Astrocyte of the cerebellum (primary cell): ENCODE measurements at regions not wholly inside any gene's neighbourhood (a gene's known extent, or its start where the extent isn't known, plus 50 kb on each side); places are given as distances from the start of the nearest gene placed in this dataset.
"Not testable (repeated sequence)": the region's sequence is repeated elsewhere in the genome, so short reads cannot be mapped to it uniquely, and the experiment has no call there.

Source experiments
- DNase-seq: peaks from one replicate; pipeline ENCODE4 v3.0.0-alpha.2; 2011; ENCODE audit warnings: low read depth
- H3K4me3 ChIP-seq: 2 replicates; pipeline ENCODE4 v1.5.1; 2011; ENCODE audit warnings: mild to moderate bottlenecking, low read depth, low read length, moderate library complexity
- CTCF ChIP-seq: IDR thresholded peaks from 2 replicates; pipeline ENCODE4 v1.5.1; 2012; ENCODE audit warnings: low read length, low read depth, moderate library complexity, mild to moderate bottlenecking; ENCODE audit errors: missing control alignments
- in situ Hi-C: cut with HindIII; loops from 2 replicates; pipeline ENCODE4 v1.10.0; 2017; ENCODE audit warnings: low sequenced_read_pairs

GRCh38 chr9:82052081-82052480, 63.5 kb downstream of the SPATA31D1 start:
- in situ Hi-C loops, result no loop called here
- DNase-seq, result no peak

DNA sequence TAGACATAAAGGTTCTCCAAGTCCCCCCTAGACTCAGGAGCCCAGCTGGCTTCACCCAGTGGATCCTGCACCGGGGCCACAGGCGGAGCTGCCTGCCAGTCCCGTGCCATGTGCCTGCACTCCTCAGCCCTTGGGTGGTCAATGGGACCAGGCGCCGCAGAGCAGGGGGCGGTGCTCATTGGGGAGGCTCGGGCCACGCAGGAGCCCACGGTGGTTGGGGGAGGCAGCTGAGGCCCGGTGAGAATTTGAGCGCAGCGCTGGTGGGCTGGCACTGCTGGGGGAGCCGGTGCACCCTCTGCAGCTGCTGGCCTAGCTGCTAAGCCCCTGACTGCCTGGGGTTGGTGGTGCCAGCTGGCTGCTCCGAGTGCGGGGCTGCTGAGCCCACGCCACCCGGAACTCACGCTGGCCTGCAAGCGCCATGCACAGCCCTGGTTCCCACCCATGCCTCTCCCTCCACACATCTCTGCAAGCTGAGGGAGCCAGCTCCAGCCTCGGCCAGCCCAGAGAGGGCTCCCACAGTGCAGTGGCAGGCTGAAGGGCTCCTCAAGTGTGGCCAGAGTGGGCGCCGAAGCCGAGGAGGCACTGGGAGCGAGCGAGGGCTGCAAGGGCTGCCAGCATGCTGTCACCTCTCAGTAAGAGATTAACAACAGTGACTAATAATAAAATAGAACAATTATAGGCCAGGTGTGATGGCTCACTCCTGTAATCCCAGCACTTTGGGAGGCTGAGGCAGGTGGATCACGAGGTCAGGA, 65.9 kb downstream of the SPATA31D1 start:
- TF ChIP-seq CTCF, result no peak
- no peak for DNase-seq
- no peak overlapping the region for H3K4me3 ChIP-seq
- in situ Hi-C loops, result no loop called here

More at GRCh38 chr9:82052081-82052480, 63.5 kb downstream of the SPATA31D1 start:
- no peak for TF ChIP-seq CTCF
- H3K4me3 ChIP-seq, result no peak overlapping the region

DNA sequence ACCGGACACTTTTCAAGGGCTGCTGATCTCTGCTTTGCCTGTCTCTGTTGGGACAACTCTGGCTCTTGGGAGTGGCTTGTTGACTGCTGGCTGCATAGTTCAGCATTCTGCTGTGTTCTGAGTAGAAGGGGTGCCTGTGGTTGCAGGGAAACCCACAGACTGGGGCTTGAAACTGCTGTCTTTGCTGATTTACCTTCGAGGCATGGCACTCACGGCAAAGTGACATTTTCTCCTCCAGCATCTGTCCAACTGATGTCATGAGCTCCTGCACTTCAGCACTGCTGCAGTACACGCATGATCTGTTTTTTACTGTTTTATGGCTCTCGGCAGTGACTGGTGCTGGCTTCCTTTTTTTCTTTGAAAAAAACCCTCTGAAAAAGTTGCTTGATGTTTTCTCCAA, 69.2 kb downstream of the SPATA31D1 start:
- H3K4me3 ChIP-seq, result no peak overlapping the region
- TF ChIP-seq CTCF, result no peak
- in situ Hi-C loops, result no loop called here
- no peak for DNase-seq

DNA sequence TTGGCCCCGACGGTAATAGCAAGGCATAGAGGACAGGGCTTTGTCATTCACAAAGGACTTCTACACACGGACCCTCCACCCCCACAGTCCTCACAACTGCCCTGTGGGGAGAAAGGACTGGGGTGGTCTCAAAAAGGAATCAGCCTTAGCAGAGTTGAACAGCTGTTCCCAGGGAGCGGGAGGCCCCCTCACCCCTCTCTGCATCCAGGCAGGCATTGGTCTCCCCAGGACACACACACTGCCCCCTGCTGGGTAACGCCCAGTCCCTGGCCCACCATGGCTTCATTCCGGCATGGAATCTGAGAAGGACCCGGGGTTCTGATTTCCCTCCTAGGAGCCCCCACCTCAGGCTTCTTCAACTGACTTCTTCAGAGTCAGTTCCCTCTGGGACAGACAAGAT, 73.2 kb downstream of the SPATA31D1 start:
- H3K4me3 ChIP-seq, in situ Hi-C loops, DNase-seq: not testable (repeated sequence)

DNA sequence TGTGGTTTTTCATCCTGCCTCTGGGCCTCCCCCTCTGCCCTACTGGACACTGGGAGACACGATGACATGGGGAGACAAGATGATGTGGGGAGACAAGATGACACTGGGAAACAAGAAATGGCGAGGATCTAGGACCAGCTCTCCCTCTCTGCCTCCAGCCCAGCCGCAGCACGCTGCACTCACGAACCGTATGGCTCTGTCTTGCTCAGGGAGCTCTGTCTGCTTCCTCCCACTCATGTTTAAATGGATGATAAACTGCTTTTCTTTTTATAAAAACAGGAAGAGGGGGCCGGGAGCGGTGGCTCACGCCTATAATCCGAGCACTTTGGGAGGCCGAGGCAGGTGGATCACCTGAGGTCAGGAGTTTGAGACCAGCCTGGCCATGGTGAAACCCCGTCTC, 73.7 kb downstream of the SPATA31D1 start:
- no peak for TF ChIP-seq CTCF
- DNase-seq, result no peak

DNA sequence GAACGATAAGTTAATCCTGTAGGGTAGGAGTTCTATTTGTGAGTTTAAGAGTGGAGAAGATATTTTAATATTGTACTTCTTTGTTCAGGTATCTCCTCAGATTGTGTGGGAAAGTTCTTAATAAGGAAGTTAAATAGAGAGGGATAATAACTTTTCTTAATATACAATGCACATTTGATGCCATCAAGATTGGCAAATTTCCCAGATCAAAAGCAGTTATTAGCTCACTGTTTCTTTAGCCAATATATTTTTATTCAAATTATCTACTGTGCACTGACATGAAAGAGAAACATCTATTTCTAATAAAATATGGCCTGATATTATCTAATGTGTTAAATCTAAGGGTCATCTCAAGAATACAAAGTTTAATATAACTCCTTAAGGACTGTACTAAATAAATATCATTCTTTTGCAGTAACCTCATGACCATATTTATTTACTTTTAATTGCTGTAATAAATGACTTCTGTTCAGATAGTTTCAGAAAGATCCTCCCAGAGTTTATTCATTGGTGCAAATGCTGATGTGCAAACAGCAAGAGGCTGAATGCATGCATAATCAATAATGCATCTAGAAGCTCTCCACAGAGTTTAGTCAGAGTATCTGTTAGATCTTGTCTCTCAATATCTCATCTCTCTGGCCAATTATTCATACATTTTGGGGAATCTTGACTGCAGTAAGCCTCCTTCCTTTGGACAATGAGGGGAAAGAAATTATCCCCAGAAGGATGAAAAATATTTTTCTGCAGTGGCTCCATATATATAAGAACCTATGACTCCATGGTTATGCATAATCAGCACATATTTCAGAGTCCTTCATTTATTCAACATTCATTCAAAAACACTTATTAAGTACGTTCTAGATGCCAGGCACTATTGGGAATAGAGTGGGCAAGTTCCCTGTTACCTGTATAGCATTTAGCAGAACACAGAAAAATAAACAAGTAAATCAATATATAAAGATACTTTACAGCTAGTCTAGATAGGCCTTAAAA, 85.3 kb downstream of the SPATA31D1 start:
- no peak for TF ChIP-seq CTCF
- DNase-seq, result no peak
- in situ Hi-C loops, result no loop called here
- H3K4me3 ChIP-seq, result no peak overlapping the region

More for the DNA sequence above, 73.7 kb downstream of the SPATA31D1 start:
- in situ Hi-C loops, result no loop called here
- no peak overlapping the region for H3K4me3 ChIP-seq
